A204.1 (cell line): ENCODE measurements at regions not wholly inside any gene's neighbourhood (a gene's known extent, or its start where the extent isn't known, plus 50 kb on each side); places are given as distances from the start of the nearest gene placed in this dataset.

ENCODE experiments used
- FAIRE-seq: peaks from 2 replicates; lab custom pipeline; 2012; peaks lifted over from hg19 to GRCh38; lab: Jason Lieb, UNC

- no peak for FAIRE-seq
Measured at GRCh38 chr4:22870847-22871449, 178.2 kb downstream of the GBA3 start.

DNA sequence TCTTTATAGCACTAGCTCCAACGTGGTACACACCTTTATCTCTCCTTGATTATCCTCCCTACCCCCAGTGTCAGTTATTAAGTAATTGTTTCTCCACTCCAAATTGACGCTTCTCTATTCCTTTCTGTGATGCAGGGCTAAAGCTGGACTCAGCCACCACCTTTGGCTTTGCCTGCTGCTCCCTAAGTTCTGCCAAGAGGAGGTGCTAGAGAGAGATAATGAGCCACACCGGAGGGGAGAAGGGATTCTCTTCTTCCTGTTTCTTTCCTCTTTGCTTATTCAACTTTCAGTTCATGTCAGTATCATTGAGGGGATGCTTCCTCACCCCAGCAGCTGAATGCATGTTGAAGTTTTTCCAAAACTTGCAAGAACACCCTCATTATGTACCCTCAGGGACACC lies 176.5 kb downstream of the GBA3 start:
- FAIRE-seq, result no peak
